Ectodermal cell (in vitro differentiated cells): ENCODE measurements at regions not wholly inside any gene's neighbourhood (a gene's known extent, or its start where the extent isn't known, plus 50 kb on each side); places are given as distances from the start of the nearest gene placed in this dataset.

Source experiments
- H3K27ac ChIP-seq: 2 replicates; pipeline ENCODE4 v1.7.0; 2013; ENCODE audit warnings: mild to moderate bottlenecking, low read depth, low read length; ENCODE audit not compliant: insufficient read depth, poor library complexity, severe bottlenecking
- H3K27me3 ChIP-seq: 2 replicates; pipeline ENCODE4 v1.7.0; 2013; ENCODE audit warnings: mild to moderate bottlenecking, low read length; ENCODE audit not compliant: insufficient read depth, control insufficient read depth, poor library complexity, severe bottlenecking
- H3K36me3 ChIP-seq: one replicate; pipeline ENCODE4 v1.7.0; 2013; ENCODE audit warnings: low read length; ENCODE audit not compliant: control insufficient read depth, insufficient read depth
- H3K4me1 ChIP-seq: one replicate; pipeline ENCODE4 v1.7.0; 2013; ENCODE audit warnings: low read length; ENCODE audit not compliant: control insufficient read depth, insufficient read depth
- H3K4me3 ChIP-seq: 2 replicates; pipeline ENCODE4 v1.7.0; 2013; ENCODE audit warnings: low read depth, low read length, control low read depth; ENCODE audit not compliant: insufficient read depth
- H3K9me3 ChIP-seq: 2 replicates; pipeline ENCODE4 v1.7.0; 2013; ENCODE audit warnings: mild to moderate bottlenecking, low read length, moderate library complexity; ENCODE audit not compliant: control insufficient read depth
- WGBS, 2 experiments: methylation state at CpG; one replicate each; pipeline ENCODE4 v1.1.7; 2013; ENCODE audit warnings: missing lambda C conversion rate in 2 of 2; 5-methylcytosine and 5-hydroxymethylcytosine counted together

DNA sequence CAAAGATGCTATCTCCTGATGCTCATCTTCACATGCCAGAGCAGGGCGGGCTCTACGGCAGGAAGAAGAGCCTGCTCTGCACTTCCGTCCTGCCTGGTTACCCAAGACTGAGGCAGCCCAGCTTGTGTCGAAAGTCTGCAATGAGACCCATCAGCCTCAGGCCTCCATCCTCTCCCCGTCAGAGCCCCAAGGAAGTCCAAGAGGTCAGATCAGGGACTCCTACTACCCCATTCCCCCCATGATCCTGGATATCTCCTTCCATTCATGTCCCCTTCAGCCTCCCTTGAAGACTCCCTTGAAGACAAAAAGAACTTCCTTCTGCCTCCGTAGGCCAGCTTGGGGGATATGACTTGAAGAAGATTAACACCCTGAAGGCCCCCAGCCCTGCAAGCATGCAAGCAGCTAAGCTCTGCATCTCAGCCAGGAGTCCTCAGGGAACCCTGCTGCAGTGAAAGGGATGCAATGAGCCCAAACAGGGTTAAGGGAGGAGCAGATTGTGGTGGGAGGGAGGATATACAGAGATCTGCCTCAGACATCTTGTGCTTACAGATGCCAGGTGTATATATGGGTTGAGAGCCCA, 85.6 kb downstream of the TRIM29 start:
- Histone ChIP-seq H3K4me3 (no peak overlapping the region), H3K27ac (no peak overlapping the region), H3K36me3 (peaks cover 4% of the 10 kb centered on the region), H3K27me3 (no peaks in the 10 kb centered on the region), H3K9me3 (no peaks in the 10 kb centered on the region), H3K4me1 (peaks cover 22% of the 10 kb centered on the region)
- 93 to 95% methylated on average over 6 of the region's 6 CpGs for WGBS, 2 experiments

GRCh38 chr11:120044011-120044675, 93.8 kb downstream of the TRIM29 start:
- Histone ChIP-seq H3K9me3 (no peaks in the 10 kb centered on the region), H3K4me3 (no peak overlapping the region), H3K4me1 (peaks cover 24% of the 10 kb centered on the region), H3K27ac (no peak overlapping the region), H3K27me3 (no peaks in the 10 kb centered on the region), H3K36me3 (no peaks in the 10 kb centered on the region)
- WGBS, 2 experiments = 82 to 92% methylated on average over 1 of the region's 1 CpG

DNA sequence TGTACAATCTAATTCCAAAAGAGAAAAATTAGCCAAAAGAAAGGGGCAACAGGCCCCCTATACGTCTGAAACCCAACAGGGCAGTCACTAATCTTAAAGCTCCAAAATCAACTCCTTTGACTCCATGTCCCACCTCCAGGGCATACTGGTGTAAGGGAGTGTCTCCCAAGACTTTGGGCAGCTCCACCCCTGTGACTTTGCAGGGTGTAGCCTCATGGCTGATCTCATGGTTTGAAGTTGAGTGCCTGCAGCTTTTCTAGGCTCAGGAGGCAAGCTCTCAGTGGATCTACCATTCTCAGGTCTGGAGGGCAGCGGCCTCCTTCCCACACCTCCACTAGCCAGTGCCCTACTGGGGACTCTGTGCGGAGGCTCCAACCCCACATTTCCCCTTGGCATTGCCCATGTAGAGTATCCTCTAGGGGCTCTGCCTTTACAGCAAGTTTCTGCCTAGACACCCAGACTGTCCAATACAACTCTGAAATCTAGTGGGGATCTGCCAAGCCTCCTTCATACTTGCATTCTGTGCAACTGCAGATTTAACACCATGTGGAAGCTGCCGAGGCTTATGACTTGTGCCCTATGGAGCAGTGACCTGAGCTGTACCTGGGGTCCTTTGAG, 94.5 kb downstream of the TRIM29 start:
- no peaks in the 10 kb centered on the region for H3K27me3 ChIP-seq
- no peak overlapping the region for H3K4me3 ChIP-seq

DNA sequence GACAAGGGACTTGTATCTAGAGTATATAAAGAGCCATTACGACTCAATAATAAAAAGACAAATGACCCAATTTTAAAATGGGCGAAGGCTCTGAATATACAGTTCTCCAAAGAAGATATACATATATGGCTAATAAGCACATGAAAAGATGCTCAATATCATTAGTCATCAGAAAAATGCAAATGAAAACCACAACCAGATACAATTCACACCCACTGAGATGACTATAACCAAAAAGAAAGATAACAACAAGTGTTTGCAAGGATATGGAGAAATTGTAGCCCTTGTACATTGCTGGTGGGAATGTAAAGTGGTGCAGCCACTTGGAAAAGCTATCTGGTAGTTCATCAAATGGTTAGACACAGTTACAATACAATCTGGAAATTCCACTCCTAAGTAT, 96.3 kb downstream of the TRIM29 start:
- Histone ChIP-seq H3K27me3 (no peaks in the 10 kb centered on the region), H3K4me1 (peaks cover 25% of the 10 kb centered on the region), H3K36me3 (no peaks in the 10 kb centered on the region), H3K9me3 (peaks cover 4% of the 10 kb centered on the region), H3K27ac (no peak overlapping the region), H3K4me3 (no peak overlapping the region)
- 92 to 100% methylated on average over 2 of the region's 2 CpGs for WGBS, 2 experiments

More for the DNA sequence above, 94.5 kb downstream of the TRIM29 start:
- Histone ChIP-seq H3K36me3 (no peaks in the 10 kb centered on the region), H3K4me1 (peaks cover 25% of the 10 kb centered on the region), H3K9me3 (no peaks in the 10 kb centered on the region), H3K27ac (no peak overlapping the region)
- WGBS, 2 experiments = 96 to 98% methylated on average over 3 to 4 of the region's 4 CpGs

DNA sequence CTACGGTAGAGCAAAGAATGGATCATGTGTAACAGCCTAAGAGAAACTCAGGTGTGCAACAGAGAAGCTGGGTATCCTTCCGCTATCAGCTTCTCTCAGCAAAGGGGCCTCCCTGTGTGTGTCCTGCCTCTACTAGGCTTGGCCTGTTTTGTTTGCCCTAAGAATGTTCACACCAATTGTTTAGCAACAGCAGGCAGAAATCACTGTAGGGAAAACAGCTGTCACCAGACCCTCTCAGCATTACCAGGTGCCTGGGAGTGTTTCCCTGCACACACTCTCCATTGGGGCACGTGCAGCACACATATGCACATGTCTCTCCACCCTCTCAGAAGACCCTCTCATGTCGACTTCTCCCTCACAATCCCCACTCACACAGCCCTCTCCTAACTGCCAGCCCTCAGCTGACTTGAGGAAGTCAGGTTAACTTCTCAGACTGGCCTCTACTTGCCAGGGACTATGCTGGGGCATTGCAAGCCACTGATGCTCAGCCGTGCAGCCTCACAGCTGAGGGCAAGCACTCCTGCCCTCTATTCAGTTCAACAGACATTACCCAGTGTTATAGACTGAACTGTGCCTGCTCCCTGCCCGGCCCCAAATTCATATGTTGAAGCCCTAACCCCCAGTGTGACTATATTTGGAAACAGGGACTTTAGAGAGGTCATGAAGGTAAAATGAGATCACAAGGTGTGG, 97.6 kb downstream of the TRIM29 start:
- Histone ChIP-seq H3K4me3 (no peak overlapping the region), H3K9me3 (peaks cover 4% of the 10 kb centered on the region), H3K27ac (no peak overlapping the region), H3K36me3 (no peaks in the 10 kb centered on the region), H3K27me3 (no peaks in the 10 kb centered on the region), H3K4me1 (peaks cover 24% of the 10 kb centered on the region)
- WGBS, 2 experiments = 80 to 84% methylated on average over 6 of the region's 6 CpGs

- peaks cover 4% of the 10 kb centered on the region for H3K9me3 ChIP-seq
- H3K4me1 ChIP-seq = peaks cover 20% of the 10 kb centered on the region
- WGBS, 2 experiments = 93 to 97% methylated on average over 1 of the region's 1 CpG
- no peak overlapping the region for H3K27ac ChIP-seq
- no peaks in the 10 kb centered on the region for H3K36me3 ChIP-seq
- H3K27me3 ChIP-seq = no peaks in the 10 kb centered on the region
- no peak overlapping the region for H3K4me3 ChIP-seq
Measured at GRCh38 chr11:120039039-120039438, 98.9 kb downstream of the TRIM29 start.

DNA sequence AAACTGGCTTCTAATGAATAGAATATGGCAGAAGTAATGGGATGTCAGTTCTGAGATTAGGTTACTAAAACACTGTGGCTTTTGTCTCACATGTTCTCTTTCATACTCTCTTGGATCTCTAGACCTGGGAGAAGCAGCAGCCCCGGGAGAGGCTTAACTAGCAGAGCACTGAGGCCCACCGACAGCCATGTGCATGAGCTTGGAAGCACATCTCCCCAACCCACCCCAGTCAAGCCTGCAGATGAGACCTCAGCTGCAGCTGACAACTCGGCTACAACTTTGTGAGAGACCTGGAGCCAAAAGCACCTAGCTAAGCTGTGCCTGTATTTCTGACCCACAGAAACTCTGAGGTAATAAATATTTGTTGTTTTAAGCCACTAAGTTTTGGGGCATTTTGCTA, 100.8 kb downstream of the TRIM29 start:
- Histone ChIP-seq H3K36me3 (no peaks in the 10 kb centered on the region), H3K9me3 (peaks cover 4% of the 10 kb centered on the region), H3K27ac (no peak overlapping the region), H3K27me3 (no peaks in the 10 kb centered on the region), H3K4me1 (peaks cover 19% of the 10 kb centered on the region), H3K4me3 (no peak overlapping the region)
- WGBS, 2 experiments = 92 to 98% methylated on average over 3 of the region's 3 CpGs

DNA sequence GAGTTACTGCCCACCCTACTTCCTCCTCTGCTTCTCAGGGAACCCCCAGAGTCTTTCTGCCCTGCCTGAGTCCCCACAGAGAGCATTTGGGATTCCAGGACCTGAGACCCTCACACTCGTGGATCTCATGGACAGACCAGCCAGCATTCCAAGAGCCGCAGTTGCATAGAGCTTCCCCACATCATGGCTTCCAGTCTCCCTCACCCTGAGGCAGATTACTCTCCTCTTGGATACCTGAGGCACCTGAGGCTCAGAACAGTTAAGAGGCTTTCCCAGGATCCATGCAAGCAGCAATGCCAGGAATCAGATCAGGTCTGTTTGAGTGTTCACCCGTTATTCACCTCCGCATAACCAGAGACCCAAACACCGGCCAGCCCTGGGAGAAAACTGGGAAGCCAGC, 102.2 kb downstream of the TRIM29 start:
- H3K27ac ChIP-seq = no peak overlapping the region
- WGBS, 2 experiments = 94 to 95% methylated on average over 5 of the region's 5 CpGs
- no peak overlapping the region for H3K4me3 ChIP-seq
- peaks cover 4% of the 10 kb centered on the region for H3K9me3 ChIP-seq
- H3K4me1 ChIP-seq = peaks cover 25% of the 10 kb centered on the region
- no peaks in the 10 kb centered on the region for H3K27me3 ChIP-seq
- H3K36me3 ChIP-seq = no peaks in the 10 kb centered on the region

DNA sequence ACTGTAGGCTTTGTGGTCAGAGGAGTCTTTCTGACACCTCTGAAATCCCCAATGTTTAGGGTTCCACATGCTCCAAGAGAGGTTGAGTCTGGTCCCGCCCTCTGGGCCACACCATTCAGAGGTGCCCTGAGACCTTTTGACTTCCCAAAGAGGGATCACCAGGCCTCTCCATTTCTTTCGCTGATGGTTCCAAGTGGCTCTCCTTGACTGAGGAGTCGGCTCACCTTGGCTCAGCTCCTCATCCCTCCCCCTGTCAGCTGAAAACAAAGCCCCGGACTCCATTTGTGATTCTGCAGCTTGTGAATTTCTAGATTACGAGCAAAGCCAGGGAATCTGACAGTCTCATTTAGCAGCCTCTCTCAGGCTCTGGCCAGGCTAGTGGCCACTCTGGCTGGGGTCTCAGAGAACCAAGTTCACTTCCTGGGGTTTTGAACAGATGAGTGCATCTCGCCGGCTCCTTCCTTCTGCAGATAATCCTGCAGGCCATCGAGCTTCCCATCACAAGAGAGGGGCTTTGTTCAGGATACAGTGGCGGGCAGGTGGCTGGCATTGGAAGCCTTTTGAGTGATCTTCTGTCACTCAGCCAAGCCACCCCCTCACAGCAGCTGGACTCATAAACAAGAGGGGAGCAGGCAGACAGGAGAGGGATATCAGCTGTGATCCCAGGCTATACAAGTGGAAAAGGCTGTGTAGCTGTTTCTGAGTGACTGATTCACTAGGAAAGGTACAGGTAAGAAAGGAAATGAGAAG, 102.9 kb downstream of the TRIM29 start:
- peaks cover 24% of the 10 kb centered on the region for H3K4me1 ChIP-seq
- H3K4me3 ChIP-seq = no peak overlapping the region
- no peaks in the 10 kb centered on the region for H3K36me3 ChIP-seq
- WGBS, 2 experiments = 91 to 93% methylated on average over 9 of the region's 9 CpGs
- no peaks in the 10 kb centered on the region for H3K27me3 ChIP-seq
- peaks cover 4% of the 10 kb centered on the region for H3K9me3 ChIP-seq
- no peak overlapping the region for H3K27ac ChIP-seq
